HepG2 (cell line): ENCODE measurements at regions not wholly inside any gene's neighbourhood (a gene's known extent, or its start where the extent isn't known, plus 50 kb on each side); places are given as distances from the start of the nearest gene placed in this dataset.

Source experiments
- ATAC-seq: fragments of 200-7000 bp; cut with Tn5 transposase; 3 replicates; pipeline ENCODE4 v1.9.1; 2020; ENCODE audit warnings: mild to moderate bottlenecking, moderate library complexity
- BruUV-seq: library from RNA; stranded (reverse); fragments of 400-500 nt; replicated peaks from 2 replicates; lab custom pipeline; 2021; lab: Mats Ljungman, UMichigan
- CTCF ChIA-PET: fragments of 300-600 bp; formaldehyde crosslinking; extraction: SDS; loops from one replicate; lab custom pipeline; 2021; ENCODE audit warnings: low total read pairs, inconsistent platforms, low intra/inter-chr PET ratio; lab: Yijun Ruan, JAX
- POLR2A ChIA-PET: fragments of 350-600 bp; sonication (Branson Sonifier 250); formaldehyde crosslinking; loops from one replicate; lab custom pipeline; 2020; ENCODE audit warnings: antibody characterized with exemption, inconsistent platforms; lab: Yijun Ruan, JAX
- DNase-seq: peaks from one replicate; pipeline ENCODE4 v3.0.0-alpha.2; 2015; ENCODE audit warnings: low spot score
- FAIRE-seq: peaks from 3 replicates; lab custom pipeline; 2011; peaks lifted over from hg19 to GRCh38; lab: Jason Lieb, UNC
- H2AFZ ChIP-seq: one replicate; pipeline ENCODE4 v1.6.1; 2011; ENCODE audit warnings: low read length, inconsistent platforms
- H3K27ac ChIP-seq: fragments of 300-600 bp; 3 replicates; pipeline ENCODE4 v1.8.0; 2011; ENCODE audit warnings: mixed run types, mild to moderate bottlenecking, mixed read lengths, low read length, inconsistent platforms; ENCODE audit not compliant: insufficient read depth; ENCODE audit errors: extremely low read length
- H3K27me3 ChIP-seq, 2 experiments: fragments of 200-600 bp in 1 of 2; 2 replicates in 1 of 2; 3 replicates in 1 of 2; pipeline versions ENCODE4 v1.6.0 to v1.8.0; 2011; ENCODE audit warnings: low read length in 2 of 2, mild to moderate bottlenecking in 2 of 2, moderate library complexity in 2 of 2, inconsistent platforms in 1 of 2; ENCODE audit not compliant: insufficient read depth in 2 of 2, control insufficient read depth in 1 of 2
- H3K36me3 ChIP-seq, 2 experiments: fragments of 200-600 bp in 1 of 2; replicated peaks in 1 of 2; 2 replicates in 1 of 2; 3 replicates in 1 of 2; pipeline versions ENCODE4 v1.5.1 to v1.8.0; 2011; ENCODE audit warnings: low read length in 2 of 2, inconsistent platforms in 1 of 2; ENCODE audit not compliant: insufficient read depth in 2 of 2, control insufficient read depth in 1 of 2
- H3K4me1 ChIP-seq: 2 replicates; pipeline ENCODE4 v1.5.1; 2012; ENCODE audit warnings: low read length, inconsistent platforms; ENCODE audit not compliant: insufficient read depth
- H3K4me2 ChIP-seq: 2 replicates; pipeline ENCODE4 v1.6.0; 2011; ENCODE audit warnings: low read depth, low read length, inconsistent platforms
- H3K4me3 ChIP-seq, 3 experiments: fragments of 200-600 bp in 1 of 3; sonication (generic), shearing (Covaris generic) in 1 of 3; replicated peaks in 1 of 3; 2 replicates each; pipeline ENCODE4 v1.5.1; 2011 to 2016; ENCODE audit warnings: low read length in 3 of 3, inconsistent platforms in 2 of 3, low read depth in 2 of 3, mild to moderate bottlenecking in 2 of 3, control low read depth in 1 of 3, mixed read lengths in 1 of 3; ENCODE audit not compliant: insufficient read depth in 1 of 3
- H3K79me2 ChIP-seq: one replicate; pipeline ENCODE4 v1.6.1; 2011; ENCODE audit warnings: low read length, inconsistent platforms; ENCODE audit not compliant: insufficient read depth
- H3K9ac ChIP-seq: 2 replicates; pipeline ENCODE4 v1.6.0; 2011; ENCODE audit warnings: mild to moderate bottlenecking, low read depth, low read length, inconsistent platforms; ENCODE audit not compliant: insufficient read depth
- H3K9me3 ChIP-seq: 2 replicates; pipeline ENCODE4 v1.5.1; 2012; ENCODE audit warnings: mild to moderate bottlenecking, low read length
- H4K20me1 ChIP-seq: 2 replicates; pipeline ENCODE4 v1.6.0; 2011; ENCODE audit warnings: inconsistent platforms, mild to moderate bottlenecking, low read length, moderate library complexity; ENCODE audit not compliant: insufficient read depth
- ARID4A ChIP-seq: sonication (generic); formaldehyde crosslinking; IDR thresholded peaks from 2 replicates; pipeline ENCODE4 v1.5.0; 2020; ENCODE audit warnings: mild to moderate bottlenecking, missing genetic modification reagents, borderline replicate concordance
- ATRX ChIP-seq: sonication (generic); formaldehyde crosslinking; IDR thresholded peaks from 2 replicates; pipeline ENCODE4 v1.4.0; 2020; ENCODE audit warnings: missing genetic modification reagents, borderline replicate concordance
- HDAC2 ChIP-seq: sonication (generic); formaldehyde crosslinking; IDR thresholded peaks from 2 replicates; pipeline ENCODE4 v1.4.0; 2020; ENCODE audit warnings: missing genetic modification reagents
- KDM2A ChIP-seq: sonication (generic); formaldehyde crosslinking; IDR thresholded peaks from 2 replicates; pipeline ENCODE4 v1.4.0; 2020; ENCODE audit warnings: low read depth, missing genetic modification reagents, borderline replicate concordance
- SRSF1 ChIP-seq: fragments of 200-400 bp; formaldehyde crosslinking; optimal IDR thresholded peaks from 2 replicates; pipeline ENCODE3; 2017; ENCODE audit warnings: mild to moderate bottlenecking, low read depth, low read length, moderate library complexity
- TFDP1 ChIP-seq: IDR thresholded peaks from 2 replicates; pipeline ENCODE4 v1.6.1; 2016; ENCODE audit warnings: missing compliant biosample characterization, missing genetic modification reagents, borderline replicate concordance
- THAP7 ChIP-seq: sonication (generic); formaldehyde crosslinking; IDR thresholded peaks from 2 replicates; pipeline ENCODE4 v1.8.1; 2023; ENCODE audit warnings: mild to moderate bottlenecking, missing genetic modification reagents
- WGBS: methylation state at CpG from one replicate; pipeline ENCODE4 v1.1.6; 2017; ENCODE audit warnings: low lambda C conversion rate; 5-methylcytosine and 5-hydroxymethylcytosine counted together
- in situ Hi-C: cut with HindIII; loops from 2 replicates; pipeline ENCODE4 v1.10.0; 2017; ENCODE audit warnings: low pct_unique_long_range_greater_than_20kb; ENCODE audit not compliant: extremely low pct_ligation_motif_present
- intact Hi-C: fragments of 100-400 bp; cut with micrococcal nuclease; formaldehyde crosslinking; loops from one replicate; pipeline ENCODE4 v1.10.0; 2022; ENCODE audit not compliant: unreplicated experiment

- Histone ChIP-seq H3K27me3 (no peaks in the 10 kb centered on the region), H3K79me2 (no peaks in the 10 kb centered on the region), H3K9ac (no peak overlapping the region), H3K4me3 (no peak overlapping the region), H3K36me3 (no peaks in the 10 kb centered on the region), H2AFZ (no peak overlapping the region), H3K4me2 (no peak overlapping the region), H3K27ac (no peak overlapping the region), H4K20me1 (no peaks in the 10 kb centered on the region), H3K4me1 (no peaks in the 10 kb centered on the region), H3K9me3 (no peaks in the 10 kb centered on the region)
- ChIA-PET CTCF (no interaction called here), POLR2A (no interaction called here)
- BruUV-seq: no TSS peak
- DNase-seq: no peak
- TF ChIP-seq ARID4A (CRISPR knock-in tag): no peak
- no peak for TF ChIP-seq TFDP1 (CRISPR knock-in tag)
- no peak for ATAC-seq
- WGBS: 20% methylated on average over 2 of the region's 2 CpGs
- no peak for FAIRE-seq
- in situ Hi-C loops (loop anchor here (25.0 kb wide), 1 partner anchor 691 kb away; no protein-coding TSS in a partner anchor), intact Hi-C loops (no loop called here)
Observed at GRCh38 chr7:80002865-80003264, 131.8 kb upstream of the GNAI1 start.

GRCh38 chr7:79998363-79998762 lies 136.3 kb upstream of the GNAI1 start:
- H3K9me3 ChIP-seq: no peaks in the 10 kb centered on the region
- H4K20me1 ChIP-seq: no peaks in the 10 kb centered on the region
- no peak overlapping the region for H3K27ac ChIP-seq
- ChIA-PET POLR2A (no interaction called here), CTCF (no interaction called here)
- in situ Hi-C loops (no loop called here), intact Hi-C loops (no loop called here)
- FAIRE-seq (no peak), DNase-seq (no peak), ATAC-seq (no peak)
- BruUV-seq: no TSS peak
- H3K4me3 ChIP-seq: no peak overlapping the region
- H3K4me2 ChIP-seq: no peak overlapping the region
- H3K9ac ChIP-seq: no peak overlapping the region
- 45% methylated on average over 1 of the region's 1 CpG for WGBS
- H3K4me1 ChIP-seq: no peaks in the 10 kb centered on the region
- no peaks in the 10 kb centered on the region for H3K36me3 ChIP-seq
- no peaks in the 10 kb centered on the region for H3K79me2 ChIP-seq
- no peak overlapping the region for H2AFZ ChIP-seq
- H3K27me3 ChIP-seq: no peaks in the 10 kb centered on the region
- TF ChIP-seq ATRX (CRISPR knock-in tag) (no peak), HDAC2 (no peak), KDM2A (no peak), ARID4A (CRISPR knock-in tag) (no peak), THAP7 (CRISPR knock-in tag) (no peak), SRSF1 (no peak)
